MM.1S (cell line): ENCODE measurements at regions not wholly inside any gene's neighbourhood (a gene's known extent, or its start where the extent isn't known, plus 50 kb on each side); places are given as distances from the start of the nearest gene placed in this dataset.

Source experiments
- EZH2 ChIP-seq: fragments of 300-600 bp; sonication (generic); optimal IDR thresholded peaks from 2 replicates; pipeline ENCODE3; 2017; ENCODE audit warnings: low read depth, mild to moderate bottlenecking, antibody characterized with exemption, low read length, mixed read lengths
- TF ChIP-seq, protein P1 (sequence below): fragments of 300-600 bp; sonication (generic); IDR thresholded peaks from 2 replicates; pipeline ENCODE4 v1.5.1; 2016; ENCODE audit warnings: antibody characterized with exemption, low read length, mixed read lengths

GRCh38 chr5:121479337-121479736, 372.3 kb upstream of the FTMT start:
- no peak for TF ChIP-seq EZH2
- TF ChIP-seq, protein P1, sequence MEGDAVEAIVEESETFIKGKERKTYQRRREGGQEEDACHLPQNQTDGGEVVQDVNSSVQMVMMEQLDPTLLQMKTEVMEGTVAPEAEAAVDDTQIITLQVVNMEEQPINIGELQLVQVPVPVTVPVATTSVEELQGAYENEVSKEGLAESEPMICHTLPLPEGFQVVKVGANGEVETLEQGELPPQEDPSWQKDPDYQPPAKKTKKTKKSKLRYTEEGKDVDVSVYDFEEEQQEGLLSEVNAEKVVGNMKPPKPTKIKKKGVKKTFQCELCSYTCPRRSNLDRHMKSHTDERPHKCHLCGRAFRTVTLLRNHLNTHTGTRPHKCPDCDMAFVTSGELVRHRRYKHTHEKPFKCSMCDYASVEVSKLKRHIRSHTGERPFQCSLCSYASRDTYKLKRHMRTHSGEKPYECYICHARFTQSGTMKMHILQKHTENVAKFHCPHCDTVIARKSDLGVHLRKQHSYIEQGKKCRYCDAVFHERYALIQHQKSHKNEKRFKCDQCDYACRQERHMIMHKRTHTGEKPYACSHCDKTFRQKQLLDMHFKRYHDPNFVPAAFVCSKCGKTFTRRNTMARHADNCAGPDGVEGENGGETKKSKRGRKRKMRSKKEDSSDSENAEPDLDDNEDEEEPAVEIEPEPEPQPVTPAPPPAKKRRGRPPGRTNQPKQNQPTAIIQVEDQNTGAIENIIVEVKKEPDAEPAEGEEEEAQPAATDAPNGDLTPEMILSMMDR, result no peak
